DND-41 (cell line): ENCODE measurements at regions not wholly inside any gene's neighbourhood (a gene's known extent, or its start where the extent isn't known, plus 50 kb on each side); places are given as distances from the start of the nearest gene placed in this dataset.

Source experiments
- ATAC-seq: fragments of 200-7000 bp; cut with Tn5 transposase; 3 replicates; pipeline ENCODE4 v1.9.1; 2021; ENCODE audit warnings: low read depth; ENCODE audit not compliant: insufficient read depth
- DNase-seq: peaks from one replicate; pipeline ENCODE4 v3.0.0-alpha.2; 2020
- H2AFZ ChIP-seq: 2 replicates; pipeline ENCODE4 v1.6.0; 2012; ENCODE audit warnings: low read depth, low read length
- H3K27ac ChIP-seq: 2 replicates; pipeline ENCODE4 v1.5.1; 2012; ENCODE audit warnings: low read length, inconsistent platforms
- H3K27me3 ChIP-seq: fragments of 200-600 bp; sonication (generic); 2 replicates; pipeline ENCODE4 v1.6.0; 2012; ENCODE audit warnings: low read length, mild to moderate bottlenecking, inconsistent platforms; ENCODE audit not compliant: insufficient read depth, poor library complexity
- H3K36me3 ChIP-seq: 2 replicates; pipeline ENCODE4 v1.5.1; 2012; ENCODE audit warnings: low read length, inconsistent platforms; ENCODE audit not compliant: insufficient read depth
- H3K4me1 ChIP-seq: 2 replicates; pipeline ENCODE4 v1.5.1; 2012; ENCODE audit warnings: mild to moderate bottlenecking, low read length; ENCODE audit not compliant: insufficient read depth
- H3K4me2 ChIP-seq: 2 replicates; pipeline ENCODE4 v1.6.0; 2012; ENCODE audit warnings: mild to moderate bottlenecking, moderate library complexity, low read length, inconsistent platforms; ENCODE audit not compliant: insufficient read depth
- H3K4me3 ChIP-seq, 2 experiments: fragments of 200-600 bp in 1 of 2; shearing (Covaris generic) in 1 of 2; 2 replicates each; pipeline ENCODE4 v1.5.1; 2012 to 2016; ENCODE audit warnings: inconsistent platforms in 2 of 2, low read length in 2 of 2, mild to moderate bottlenecking in 2 of 2, low read depth in 1 of 2, moderate library complexity in 1 of 2
- H3K79me2 ChIP-seq: 2 replicates; pipeline ENCODE4 v1.6.0; 2012; ENCODE audit warnings: low read length, inconsistent platforms; ENCODE audit not compliant: insufficient read depth
- H3K9ac ChIP-seq: 2 replicates; pipeline ENCODE4 v1.6.0; 2012; ENCODE audit warnings: low read depth, mild to moderate bottlenecking, inconsistent platforms, low read length, moderate library complexity
- H3K9me3 ChIP-seq: 2 replicates; pipeline ENCODE4 v1.5.1; 2012; ENCODE audit warnings: low read length, moderate library complexity, mild to moderate bottlenecking, inconsistent platforms; ENCODE audit not compliant: insufficient read depth, severe bottlenecking
- H4K20me1 ChIP-seq: 2 replicates; pipeline ENCODE4 v1.6.0; 2012; ENCODE audit warnings: low read length; ENCODE audit not compliant: insufficient read depth
- EZH2 ChIP-seq: IDR thresholded peaks from 3 replicates; pipeline ENCODE4 v1.6.1; 2012; ENCODE audit warnings: borderline replicate concordance, low read depth, mild to moderate bottlenecking, moderate library complexity, low read length, inconsistent platforms; ENCODE audit not compliant: severe bottlenecking
- TF ChIP-seq, protein P1 (sequence below): IDR thresholded peaks from 2 replicates; pipeline ENCODE4 v1.5.1; 2012; ENCODE audit warnings: borderline replicate concordance, low read length, moderate library complexity, mild to moderate bottlenecking; ENCODE audit not compliant: poor library complexity, severe bottlenecking; ENCODE audit errors: extremely low read depth

- no peak overlapping the region for H2AFZ ChIP-seq
- H3K4me1 ChIP-seq = no peaks in the 10 kb centered on the region
- no peak overlapping the region for H3K4me2 ChIP-seq
- no peak overlapping the region for H3K4me3 ChIP-seq
- no peaks in the 10 kb centered on the region for H4K20me1 ChIP-seq
- no peak for TF ChIP-seq EZH2
- TF ChIP-seq, protein P1, sequence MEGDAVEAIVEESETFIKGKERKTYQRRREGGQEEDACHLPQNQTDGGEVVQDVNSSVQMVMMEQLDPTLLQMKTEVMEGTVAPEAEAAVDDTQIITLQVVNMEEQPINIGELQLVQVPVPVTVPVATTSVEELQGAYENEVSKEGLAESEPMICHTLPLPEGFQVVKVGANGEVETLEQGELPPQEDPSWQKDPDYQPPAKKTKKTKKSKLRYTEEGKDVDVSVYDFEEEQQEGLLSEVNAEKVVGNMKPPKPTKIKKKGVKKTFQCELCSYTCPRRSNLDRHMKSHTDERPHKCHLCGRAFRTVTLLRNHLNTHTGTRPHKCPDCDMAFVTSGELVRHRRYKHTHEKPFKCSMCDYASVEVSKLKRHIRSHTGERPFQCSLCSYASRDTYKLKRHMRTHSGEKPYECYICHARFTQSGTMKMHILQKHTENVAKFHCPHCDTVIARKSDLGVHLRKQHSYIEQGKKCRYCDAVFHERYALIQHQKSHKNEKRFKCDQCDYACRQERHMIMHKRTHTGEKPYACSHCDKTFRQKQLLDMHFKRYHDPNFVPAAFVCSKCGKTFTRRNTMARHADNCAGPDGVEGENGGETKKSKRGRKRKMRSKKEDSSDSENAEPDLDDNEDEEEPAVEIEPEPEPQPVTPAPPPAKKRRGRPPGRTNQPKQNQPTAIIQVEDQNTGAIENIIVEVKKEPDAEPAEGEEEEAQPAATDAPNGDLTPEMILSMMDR = no peak
- no peak overlapping the region for H3K9ac ChIP-seq
- DNase-seq (no peak), ATAC-seq (no peak)
- H3K9me3 ChIP-seq = no peaks in the 10 kb centered on the region
- no peaks in the 10 kb centered on the region for H3K36me3 ChIP-seq
- H3K79me2 ChIP-seq = no peaks in the 10 kb centered on the region
- no peaks in the 10 kb centered on the region for H3K27me3 ChIP-seq
- H3K27ac ChIP-seq = no peak overlapping the region
Observed at GRCh38 chrX:87110142-87110541, 407.5 kb upstream of the KLHL4 start.

GRCh38 chrX:87140800-87141483 lies 376.7 kb upstream of the KLHL4 start:
- H3K4me3 ChIP-seq = no peak overlapping the region
- H3K4me1 ChIP-seq = no peaks in the 10 kb centered on the region
- TF ChIP-seq, protein P1 = no peak
- no peak for TF ChIP-seq EZH2
- no peak overlapping the region for H3K4me2 ChIP-seq
- ATAC-seq (no peak), DNase-seq (no peak)
- no peaks in the 10 kb centered on the region for H4K20me1 ChIP-seq
- no peak overlapping the region for H3K9ac ChIP-seq
- H3K36me3 ChIP-seq = no peaks in the 10 kb centered on the region
- H2AFZ ChIP-seq = no peak overlapping the region
- H3K9me3 ChIP-seq = no peaks in the 10 kb centered on the region
- no peaks in the 10 kb centered on the region for H3K79me2 ChIP-seq
- no peaks in the 10 kb centered on the region for H3K27me3 ChIP-seq
- H3K27ac ChIP-seq = no peak overlapping the region

DNA sequence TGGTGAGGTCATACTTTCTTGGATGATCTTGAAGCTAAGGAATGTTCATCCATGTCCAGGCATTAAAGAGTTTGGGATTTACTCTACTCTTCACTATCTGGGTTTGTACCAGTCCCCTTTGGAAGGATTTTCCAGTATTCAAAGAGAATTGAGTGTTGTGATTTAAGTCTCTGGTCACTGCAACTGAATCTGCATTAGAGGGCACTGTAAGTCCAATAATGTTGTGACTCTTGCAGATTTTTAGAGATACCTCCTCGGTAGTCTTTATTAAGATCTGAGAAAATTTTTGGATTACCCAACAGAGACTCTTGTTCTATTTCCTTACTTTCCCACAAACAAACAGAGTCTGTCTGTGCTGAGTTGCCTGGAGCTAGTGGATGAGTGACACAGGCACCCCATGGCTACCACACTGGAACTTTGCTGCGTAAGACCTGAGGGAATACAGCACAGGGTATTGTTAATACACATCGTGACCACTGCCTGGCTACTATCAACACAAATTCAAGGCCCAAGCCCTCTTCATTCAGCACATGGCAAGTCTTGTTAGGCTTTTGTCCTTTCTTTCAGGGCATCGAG lies 357.1 kb upstream of the KLHL4 start:
- Histone ChIP-seq H3K4me1 (no peaks in the 10 kb centered on the region), H2AFZ (no peak overlapping the region), H3K4me3 (no peak overlapping the region), H3K4me2 (no peak overlapping the region), H3K9me3 (no peaks in the 10 kb centered on the region), H3K36me3 (no peaks in the 10 kb centered on the region), H3K27me3 (no peaks in the 10 kb centered on the region), H3K79me2 (no peaks in the 10 kb centered on the region), H3K9ac (no peak overlapping the region), H3K27ac (no peak overlapping the region), H4K20me1 (no peaks in the 10 kb centered on the region)
- no peak for TF ChIP-seq EZH2
- TF ChIP-seq, protein P1 = no peak
- no peak for DNase-seq
- ATAC-seq = no peak
